Astrocyte (in vitro differentiated cells and primary cell): ENCODE measurements at regions not wholly inside any gene's neighbourhood (a gene's known extent, or its start where the extent isn't known, plus 50 kb on each side); places are given as distances from the start of the nearest gene placed in this dataset.

Experiments used
- CTCF ChIP-seq: IDR thresholded peaks from 2 replicates; pipeline ENCODE4 v1.5.1; 2011; ENCODE audit warnings: low read depth, mild to moderate bottlenecking, inconsistent platforms, low read length, moderate library complexity; ENCODE audit not compliant: insufficient read depth
- EZH2 ChIP-seq: IDR thresholded peaks from 2 replicates; pipeline ENCODE4 v1.6.1; 2012; ENCODE audit warnings: mild to moderate bottlenecking, low read length, inconsistent platforms; ENCODE audit not compliant: insufficient read depth

DNA sequence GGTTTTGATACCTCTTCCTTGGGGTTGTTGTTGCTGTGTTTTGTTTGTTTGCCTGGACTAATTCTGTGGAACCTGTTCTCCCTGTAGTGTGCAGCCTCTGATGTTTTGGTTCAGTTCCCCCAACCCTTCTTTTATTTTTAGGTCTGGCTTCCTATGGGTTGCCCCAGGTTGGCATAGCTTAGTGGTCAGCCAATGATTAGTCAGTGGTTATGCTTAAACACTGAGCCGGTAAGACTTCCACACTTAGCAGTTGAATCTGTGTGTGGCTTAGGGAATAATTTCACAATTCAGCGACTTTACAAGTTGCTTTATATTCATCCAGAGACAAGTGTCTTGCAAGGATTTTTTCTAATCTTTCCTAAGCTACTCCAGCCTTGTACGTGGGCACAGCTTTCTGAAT lies 78.6 kb upstream of the CLPB start:
- TF ChIP-seq CTCF (no peak), EZH2 (no peak)
